PC-9 (cell line): ENCODE measurements at regions not wholly inside any gene's neighbourhood (a gene's known extent, or its start where the extent isn't known, plus 50 kb on each side); places are given as distances from the start of the nearest gene placed in this dataset.

ENCODE experiments used
- BruUV-seq: library from RNA; stranded (reverse); fragments of 400-500 nt; replicated peaks from 2 replicates; lab custom pipeline; 2021; lab: Mats Ljungman, UMichigan
- CTCF ChIA-PET: fragments of 300-600 bp; sonication (Branson Sonifier 250); formaldehyde crosslinking; loops from one replicate; lab custom pipeline; 2022; ENCODE audit warnings: antibody characterized with exemption; lab: Charles Lee
- POLR2A ChIA-PET: fragments of 300-600 bp; sonication (Branson Sonifier 250); formaldehyde crosslinking; loops from one replicate; lab custom pipeline; 2022; ENCODE audit warnings: antibody characterized with exemption; ENCODE audit not compliant: unreplicated experiment; lab: Charles Lee
- DNase-seq, 2 experiments: peaks; one replicate each; pipeline versions ENCODE4 v3.0.0 to v3.0.0-alpha.2; 2015 to 2022; ENCODE audit warnings: mixed read lengths in 1 of 2
- H2AFZ ChIP-seq: fragments of 200-600 bp; sonication (generic); 2 replicates; pipeline ENCODE4 v1.8.1; 2017; ENCODE audit warnings: antibody characterized with exemption
- H3F3A ChIP-seq: fragments of 200-600 bp; sonication (generic); 2 replicates; pipeline ENCODE4 v1.8.1; 2017; ENCODE audit warnings: antibody characterized with exemption, mild to moderate bottlenecking, low read depth; ENCODE audit not compliant: insufficient read depth
- H3K27ac ChIP-seq: fragments of 200-600 bp; sonication (generic); 2 replicates; pipeline ENCODE4 v1.6.1; 2016; ENCODE audit warnings: mixed run types
- H3K27me3 ChIP-seq: fragments of 200-600 bp; sonication (generic); 2 replicates; pipeline ENCODE4 v1.6.1; 2016; ENCODE audit warnings: low read depth, mixed run types; ENCODE audit not compliant: insufficient read depth
- H3K36me3 ChIP-seq: fragments of 200-600 bp; sonication (generic); 2 replicates; pipeline ENCODE4 v1.6.1; 2016; ENCODE audit warnings: low read depth, mixed run types
- H3K4me1 ChIP-seq: fragments of 200-600 bp; sonication (generic); replicated peaks from 2 replicates; pipeline ENCODE4 v1.6.1; 2016; ENCODE audit warnings: mixed run types; ENCODE audit not compliant: insufficient read depth
- H3K4me2 ChIP-seq: fragments of 200-600 bp; sonication (generic); 2 replicates; pipeline ENCODE4 v1.6.1; 2017; ENCODE audit warnings: mixed run types
- H3K4me3 ChIP-seq: fragments of 200-600 bp; sonication (generic); 2 replicates; pipeline ENCODE4 v1.6.1; 2016; ENCODE audit warnings: mixed run types
- H3K79me2 ChIP-seq: fragments of 200-600 bp; sonication (generic); 2 replicates; pipeline ENCODE4 v1.6.1; 2017; ENCODE audit warnings: low read depth, mixed run types
- H3K9me2 ChIP-seq: fragments of 200-600 bp; sonication (generic); 2 replicates; pipeline ENCODE4 v1.8.1; 2017; ENCODE audit warnings: mild to moderate bottlenecking; ENCODE audit not compliant: insufficient read depth
- H3K9me3 ChIP-seq: fragments of 200-600 bp; sonication (generic); 2 replicates; pipeline ENCODE4 v1.8.1; 2016; ENCODE audit warnings: low read depth; ENCODE audit not compliant: insufficient read depth
- H4K20me1 ChIP-seq: fragments of 200-600 bp; sonication (generic); 2 replicates; pipeline ENCODE4 v1.8.1; 2017; ENCODE audit not compliant: insufficient read depth
- EZH2 ChIP-seq: fragments of 200-600 bp; sonication (generic); IDR thresholded peaks from 2 replicates; pipeline ENCODE4 v1.8.0; 2017; ENCODE audit warnings: antibody characterized with exemption, low read depth
- intact Hi-C: fragments of 100-400 bp; cut with micrococcal nuclease; formaldehyde crosslinking; loops from one replicate; pipeline ENCODE4 v1.10.0; 2022; ENCODE audit not compliant: unreplicated experiment
- TF ChIP-seq, protein P1 (sequence below): fragments of 200-600 bp; sonication (generic); conservative IDR thresholded peaks from 2 replicates; pipeline ENCODE4 v1.6.1; 2017; ENCODE audit warnings: mixed run types, antibody characterized with exemption, mild to moderate bottlenecking, moderate library complexity

DNA sequence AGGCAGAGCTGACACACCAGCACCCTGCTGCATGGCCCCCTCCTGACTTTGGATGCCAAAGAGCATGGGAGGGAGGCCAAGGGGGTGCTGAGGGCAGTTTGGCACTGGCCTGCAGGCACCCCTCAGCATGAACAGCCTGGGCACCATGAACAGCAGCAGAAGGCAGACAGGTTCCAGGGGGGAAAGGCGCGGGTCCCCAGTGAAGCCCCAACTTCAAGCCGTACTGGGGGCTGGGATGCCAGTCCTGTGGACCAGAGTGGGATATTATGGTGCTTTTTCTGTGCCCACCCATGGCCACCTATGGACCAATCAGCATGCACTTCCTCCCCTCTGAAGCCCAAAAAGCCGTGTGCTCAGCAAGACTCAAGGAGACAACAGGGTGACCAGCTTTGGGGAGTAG is 389.9 kb downstream of the TEX13C start:
- H3K4me2 ChIP-seq, result no peak overlapping the region
- no peaks in the 10 kb centered on the region for H3K79me2 ChIP-seq
- H3K36me3 ChIP-seq, result no peaks in the 10 kb centered on the region
- H3K9me2 ChIP-seq, result no peaks in the 10 kb centered on the region
- no peak for TF ChIP-seq EZH2
- TF ChIP-seq, protein P1, sequence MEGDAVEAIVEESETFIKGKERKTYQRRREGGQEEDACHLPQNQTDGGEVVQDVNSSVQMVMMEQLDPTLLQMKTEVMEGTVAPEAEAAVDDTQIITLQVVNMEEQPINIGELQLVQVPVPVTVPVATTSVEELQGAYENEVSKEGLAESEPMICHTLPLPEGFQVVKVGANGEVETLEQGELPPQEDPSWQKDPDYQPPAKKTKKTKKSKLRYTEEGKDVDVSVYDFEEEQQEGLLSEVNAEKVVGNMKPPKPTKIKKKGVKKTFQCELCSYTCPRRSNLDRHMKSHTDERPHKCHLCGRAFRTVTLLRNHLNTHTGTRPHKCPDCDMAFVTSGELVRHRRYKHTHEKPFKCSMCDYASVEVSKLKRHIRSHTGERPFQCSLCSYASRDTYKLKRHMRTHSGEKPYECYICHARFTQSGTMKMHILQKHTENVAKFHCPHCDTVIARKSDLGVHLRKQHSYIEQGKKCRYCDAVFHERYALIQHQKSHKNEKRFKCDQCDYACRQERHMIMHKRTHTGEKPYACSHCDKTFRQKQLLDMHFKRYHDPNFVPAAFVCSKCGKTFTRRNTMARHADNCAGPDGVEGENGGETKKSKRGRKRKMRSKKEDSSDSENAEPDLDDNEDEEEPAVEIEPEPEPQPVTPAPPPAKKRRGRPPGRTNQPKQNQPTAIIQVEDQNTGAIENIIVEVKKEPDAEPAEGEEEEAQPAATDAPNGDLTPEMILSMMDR, result no peak
- H3K9me3 ChIP-seq, result no peaks in the 10 kb centered on the region
- intact Hi-C loops, result no loop called here
- no TSS peak for BruUV-seq
- no peak overlapping the region for H3K27ac ChIP-seq
- no peak overlapping the region for H2AFZ ChIP-seq
- CTCF ChIA-PET, result no interaction called here
- no peaks in the 10 kb centered on the region for H3K4me1 ChIP-seq
- DNase-seq, result no peak
- H3F3A ChIP-seq, result no peaks in the 10 kb centered on the region
- H3K4me3 ChIP-seq, result no peak overlapping the region
- H3K27me3 ChIP-seq, result no peaks in the 10 kb centered on the region
- POLR2A ChIA-PET, result no interaction called here
- H4K20me1 ChIP-seq, result no peaks in the 10 kb centered on the region

DNA sequence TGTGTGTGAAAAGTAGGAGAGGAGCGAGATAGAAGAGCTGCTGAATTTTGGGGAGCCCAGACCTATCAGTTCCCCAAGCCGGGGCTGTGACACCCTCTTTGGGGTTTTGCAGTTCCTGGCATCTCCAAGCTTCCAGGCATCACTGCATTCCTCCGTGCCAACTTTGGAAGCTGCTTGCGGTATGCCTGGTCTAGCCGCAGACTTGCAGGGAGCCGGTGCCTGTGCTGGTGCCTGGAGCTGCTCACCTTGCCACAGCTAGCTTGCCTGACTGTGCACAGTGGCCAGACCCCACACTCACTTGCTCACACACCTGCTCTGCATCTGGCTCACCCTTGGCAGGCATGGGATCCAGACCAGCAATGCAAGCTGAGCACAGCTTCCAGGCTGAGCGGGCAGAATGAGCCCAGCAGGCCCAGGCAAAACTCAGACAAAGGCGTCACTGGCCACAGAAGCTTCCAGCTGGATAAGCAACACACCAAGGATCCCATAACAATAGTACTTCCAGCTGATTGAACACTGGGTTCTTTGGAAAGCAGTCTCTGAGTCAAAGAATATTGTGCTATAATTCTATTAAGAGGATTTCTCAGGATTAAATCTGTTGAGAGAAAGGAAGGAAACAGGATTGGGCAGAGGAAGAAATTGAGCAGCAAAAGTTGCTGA is 390.9 kb downstream of the TEX13C start:
- DNase-seq, result no peak
- Histone ChIP-seq H3K27me3 (no peaks in the 10 kb centered on the region), H3K4me2 (no peak overlapping the region), H3K9me2 (no peaks in the 10 kb centered on the region), H3K36me3 (no peaks in the 10 kb centered on the region), H3K4me3 (no peak overlapping the region), H3K27ac (no peak overlapping the region), H3K9me3 (no peaks in the 10 kb centered on the region), H3K4me1 (no peaks in the 10 kb centered on the region), H3K79me2 (no peaks in the 10 kb centered on the region), H2AFZ (no peak overlapping the region), H3F3A (no peaks in the 10 kb centered on the region), H4K20me1 (no peaks in the 10 kb centered on the region)
- TF ChIP-seq, protein P1, result no peak
- no peak for TF ChIP-seq EZH2
- BruUV-seq, result no TSS peak
- ChIA-PET CTCF (no interaction called here), POLR2A (no interaction called here)
- intact Hi-C loops, result no loop called here

DNA sequence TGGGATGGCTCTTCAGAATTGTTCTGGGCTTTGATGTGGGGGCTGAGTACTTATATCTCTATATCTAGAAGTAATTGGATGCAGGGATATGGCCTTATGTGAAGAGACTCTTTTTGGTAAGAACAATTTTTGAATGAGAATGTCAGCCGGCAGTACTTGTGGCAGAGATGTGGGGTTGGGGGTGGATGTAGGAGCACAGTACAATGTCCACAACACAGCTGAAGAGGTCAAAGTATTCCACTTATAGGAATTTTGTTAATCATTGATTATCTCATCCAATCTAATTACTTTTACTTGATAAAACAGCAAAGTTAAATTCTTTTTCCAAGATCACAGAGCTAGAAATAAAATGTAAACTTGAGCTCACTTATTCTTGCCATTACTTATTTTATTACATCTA is 391.4 kb downstream of the TEX13C start:
- no peaks in the 10 kb centered on the region for H3K9me2 ChIP-seq
- no TSS peak for BruUV-seq
- DNase-seq, result no peak
- intact Hi-C loops, result no loop called here
- no peak overlapping the region for H2AFZ ChIP-seq
- no peaks in the 10 kb centered on the region for H3K79me2 ChIP-seq
- H3K4me1 ChIP-seq, result no peaks in the 10 kb centered on the region
- H3K4me3 ChIP-seq, result no peak overlapping the region
- H3K27ac ChIP-seq, result no peak overlapping the region
- H3K27me3 ChIP-seq, result no peaks in the 10 kb centered on the region
- H4K20me1 ChIP-seq, result no peaks in the 10 kb centered on the region
- H3K36me3 ChIP-seq, result no peaks in the 10 kb centered on the region
- H3K4me2 ChIP-seq, result no peak overlapping the region
- POLR2A ChIA-PET, result no interaction called here
- no peaks in the 10 kb centered on the region for H3K9me3 ChIP-seq
- CTCF ChIA-PET, result no interaction called here
- no peak for TF ChIP-seq EZH2
- TF ChIP-seq, protein P1, result no peak
- H3F3A ChIP-seq, result no peaks in the 10 kb centered on the region
